ENCODE measurements at regions not wholly inside any gene's neighbourhood (a gene's known extent, or its start where the extent isn't known, plus 50 kb on each side); places are given as distances from the start of the nearest gene placed in this dataset.

DNA sequence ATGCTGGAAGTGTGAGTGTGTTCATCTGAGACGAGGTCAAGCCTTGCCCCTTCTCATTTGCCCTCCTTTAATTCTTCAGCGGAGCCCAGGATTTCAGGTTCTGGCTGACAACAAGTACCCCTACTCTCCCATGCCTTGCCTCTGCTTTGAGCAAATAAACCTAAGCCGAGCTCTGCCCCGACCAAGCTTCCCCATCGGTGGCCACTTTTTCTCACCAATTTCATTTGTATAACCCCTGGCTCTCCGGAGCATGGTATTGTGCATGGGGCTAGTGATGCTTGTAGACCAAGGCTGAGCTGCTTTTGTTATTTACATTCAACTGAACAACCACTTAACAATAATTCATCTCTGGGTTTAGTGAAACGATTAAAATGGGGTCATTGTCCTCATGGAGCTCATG, 100.2 kb upstream of the RAB3GAP2 start:
- TF ChIP-seq, protein P1, sequence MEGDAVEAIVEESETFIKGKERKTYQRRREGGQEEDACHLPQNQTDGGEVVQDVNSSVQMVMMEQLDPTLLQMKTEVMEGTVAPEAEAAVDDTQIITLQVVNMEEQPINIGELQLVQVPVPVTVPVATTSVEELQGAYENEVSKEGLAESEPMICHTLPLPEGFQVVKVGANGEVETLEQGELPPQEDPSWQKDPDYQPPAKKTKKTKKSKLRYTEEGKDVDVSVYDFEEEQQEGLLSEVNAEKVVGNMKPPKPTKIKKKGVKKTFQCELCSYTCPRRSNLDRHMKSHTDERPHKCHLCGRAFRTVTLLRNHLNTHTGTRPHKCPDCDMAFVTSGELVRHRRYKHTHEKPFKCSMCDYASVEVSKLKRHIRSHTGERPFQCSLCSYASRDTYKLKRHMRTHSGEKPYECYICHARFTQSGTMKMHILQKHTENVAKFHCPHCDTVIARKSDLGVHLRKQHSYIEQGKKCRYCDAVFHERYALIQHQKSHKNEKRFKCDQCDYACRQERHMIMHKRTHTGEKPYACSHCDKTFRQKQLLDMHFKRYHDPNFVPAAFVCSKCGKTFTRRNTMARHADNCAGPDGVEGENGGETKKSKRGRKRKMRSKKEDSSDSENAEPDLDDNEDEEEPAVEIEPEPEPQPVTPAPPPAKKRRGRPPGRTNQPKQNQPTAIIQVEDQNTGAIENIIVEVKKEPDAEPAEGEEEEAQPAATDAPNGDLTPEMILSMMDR (conservative IDR thresholded peaks at IDR 0.05; ENCODE audit: low read length) = no peak
- no peak for TF ChIP-seq EZH2phosphoT487 (IDR thresholded peaks at IDR 0.05; ENCODE audit: borderline replicate concordance, low read depth, low read length)

All from OCI-LY7 (cell line).